ENCODE measurements at regions not wholly inside any gene's neighbourhood (a gene's known extent, or its start where the extent isn't known, plus 50 kb on each side); places are given as distances from the start of the nearest gene placed in this dataset.

DNA sequence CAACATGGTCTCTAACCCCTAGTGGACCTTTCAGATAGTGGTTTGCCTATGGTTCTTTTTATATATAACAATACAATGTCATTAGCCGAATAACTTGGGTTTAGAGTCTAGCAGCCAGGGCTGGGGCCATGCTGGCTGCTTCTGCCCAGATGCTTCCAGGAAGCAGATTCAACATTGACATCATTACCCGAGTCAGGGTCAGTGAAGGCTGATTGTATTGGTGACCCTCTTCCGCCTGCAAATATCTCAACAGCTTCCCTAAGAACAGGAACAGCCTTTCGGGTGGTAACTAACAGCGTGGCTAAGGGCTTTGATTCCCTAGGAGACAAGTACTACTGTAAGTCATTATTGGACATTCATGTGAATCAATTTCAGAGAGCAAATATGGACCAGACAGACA, 476.4 kb downstream of the UQCRFS1 start:
- no peak for TF ChIP-seq CTCF (IDR thresholded peaks at IDR 0.05 in 8 of 11, conservative IDR thresholded peaks at IDR 0.05 in 3 of 11)
- no peak for TF ChIP-seq POLR2A (IDR thresholded peaks at IDR 0.05)

All from spleen (tissue), 7 donors.